ENCODE measurements at regions not wholly inside any gene's neighbourhood (a gene's known extent, or its start where the extent isn't known, plus 50 kb on each side); places are given as distances from the start of the nearest gene placed in this dataset.

DNA sequence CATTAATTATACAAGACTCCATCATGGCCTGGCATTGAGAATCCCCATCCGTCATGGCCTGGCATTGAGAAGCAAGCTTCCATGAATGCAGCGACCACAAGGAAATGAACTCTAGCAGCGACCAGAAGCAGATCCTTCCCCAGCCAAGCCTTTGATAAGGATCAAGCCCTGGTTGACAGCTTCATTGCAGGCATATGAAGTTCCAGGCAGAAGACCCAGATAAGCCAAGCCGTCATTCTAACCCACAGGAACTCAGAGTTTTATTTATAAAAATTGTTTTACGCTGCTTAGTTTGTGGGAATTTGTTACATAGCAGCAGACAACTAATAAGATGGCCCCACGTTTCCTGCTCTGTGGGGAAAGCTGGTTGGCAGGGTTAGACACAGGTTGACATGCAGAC, 642.3 kb downstream of the GATA3 start:
- H3K4me3 ChIP-seq (ENCODE audit: low read depth, low read length), result no peak overlapping the region
- TF ChIP-seq, protein P1, sequence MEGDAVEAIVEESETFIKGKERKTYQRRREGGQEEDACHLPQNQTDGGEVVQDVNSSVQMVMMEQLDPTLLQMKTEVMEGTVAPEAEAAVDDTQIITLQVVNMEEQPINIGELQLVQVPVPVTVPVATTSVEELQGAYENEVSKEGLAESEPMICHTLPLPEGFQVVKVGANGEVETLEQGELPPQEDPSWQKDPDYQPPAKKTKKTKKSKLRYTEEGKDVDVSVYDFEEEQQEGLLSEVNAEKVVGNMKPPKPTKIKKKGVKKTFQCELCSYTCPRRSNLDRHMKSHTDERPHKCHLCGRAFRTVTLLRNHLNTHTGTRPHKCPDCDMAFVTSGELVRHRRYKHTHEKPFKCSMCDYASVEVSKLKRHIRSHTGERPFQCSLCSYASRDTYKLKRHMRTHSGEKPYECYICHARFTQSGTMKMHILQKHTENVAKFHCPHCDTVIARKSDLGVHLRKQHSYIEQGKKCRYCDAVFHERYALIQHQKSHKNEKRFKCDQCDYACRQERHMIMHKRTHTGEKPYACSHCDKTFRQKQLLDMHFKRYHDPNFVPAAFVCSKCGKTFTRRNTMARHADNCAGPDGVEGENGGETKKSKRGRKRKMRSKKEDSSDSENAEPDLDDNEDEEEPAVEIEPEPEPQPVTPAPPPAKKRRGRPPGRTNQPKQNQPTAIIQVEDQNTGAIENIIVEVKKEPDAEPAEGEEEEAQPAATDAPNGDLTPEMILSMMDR (IDR thresholded peaks at IDR 0.05; ENCODE audit: borderline replicate concordance, insufficient read depth, low read depth, low read length), result no peak

DNA sequence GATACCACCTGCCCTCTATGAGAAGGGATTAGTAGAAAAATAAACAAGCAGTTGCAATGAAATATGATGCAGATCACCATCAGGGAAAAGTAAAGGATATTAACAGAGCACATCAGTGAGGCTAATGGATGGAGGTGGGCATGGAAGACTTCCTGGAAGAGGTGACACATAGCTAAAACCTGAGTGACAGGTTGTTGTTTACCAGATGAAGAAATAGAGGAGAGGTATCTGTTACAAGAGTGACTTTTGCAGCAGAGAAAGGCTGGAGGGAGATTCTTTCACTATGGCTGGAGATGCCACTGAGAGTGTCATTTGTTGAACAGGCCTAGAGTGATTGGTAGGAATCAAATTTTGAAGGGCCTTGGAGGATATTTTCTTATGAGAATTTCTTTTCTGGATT, 646.2 kb downstream of the GATA3 start:
- TF ChIP-seq, protein P1 (IDR thresholded peaks at IDR 0.05; ENCODE audit: borderline replicate concordance, insufficient read depth, low read depth, low read length), result no peak
- no peak overlapping the region for H3K4me3 ChIP-seq (ENCODE audit: low read depth, low read length)

DNA sequence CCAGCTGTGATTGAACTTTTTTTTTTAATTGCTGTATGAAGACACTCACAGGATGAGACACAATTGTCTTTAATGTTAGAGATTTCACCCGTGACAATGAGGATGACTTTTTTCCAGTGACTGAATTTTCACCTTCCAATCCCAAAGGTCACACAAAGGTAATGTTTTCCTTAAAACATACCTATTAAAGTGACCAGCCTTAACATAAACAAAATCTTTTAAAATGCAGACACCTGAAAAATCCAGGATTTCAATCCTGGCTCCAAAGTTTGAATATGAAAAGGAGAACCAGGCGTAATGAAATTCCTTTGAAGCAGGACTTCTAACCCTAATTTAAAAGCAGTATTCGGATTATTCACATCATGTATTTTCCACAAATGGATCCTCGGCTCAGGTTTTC, 647.7 kb downstream of the GATA3 start:
- H3K4me3 ChIP-seq (ENCODE audit: low read depth, low read length), result no peak overlapping the region
- TF ChIP-seq, protein P1 (IDR thresholded peaks at IDR 0.05; ENCODE audit: borderline replicate concordance, insufficient read depth, low read depth, low read length), result no peak

DNA sequence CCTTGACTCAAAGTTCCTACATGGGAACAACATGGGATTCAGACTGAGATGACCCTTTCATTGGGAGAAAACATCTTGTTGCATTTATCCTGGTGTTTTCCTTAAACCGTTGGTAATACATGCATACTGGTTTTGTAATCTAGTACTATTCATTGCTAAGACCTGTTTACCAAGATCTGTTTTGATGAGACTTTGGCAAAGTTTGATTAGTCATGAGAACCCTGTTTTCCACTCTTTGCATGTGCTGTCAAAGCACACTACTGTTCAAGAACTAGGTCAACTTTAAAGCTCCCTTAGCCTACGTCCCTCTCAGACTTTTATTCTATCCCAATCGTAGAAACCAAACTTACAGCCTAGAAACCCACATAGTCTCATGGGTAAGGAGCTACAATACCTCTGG, 650.9 kb downstream of the GATA3 start:
- TF ChIP-seq, protein P1 (IDR thresholded peaks at IDR 0.05; ENCODE audit: borderline replicate concordance, insufficient read depth, low read depth, low read length), result no peak
- no peak overlapping the region for H3K4me3 ChIP-seq (ENCODE audit: low read depth, low read length)

DNA sequence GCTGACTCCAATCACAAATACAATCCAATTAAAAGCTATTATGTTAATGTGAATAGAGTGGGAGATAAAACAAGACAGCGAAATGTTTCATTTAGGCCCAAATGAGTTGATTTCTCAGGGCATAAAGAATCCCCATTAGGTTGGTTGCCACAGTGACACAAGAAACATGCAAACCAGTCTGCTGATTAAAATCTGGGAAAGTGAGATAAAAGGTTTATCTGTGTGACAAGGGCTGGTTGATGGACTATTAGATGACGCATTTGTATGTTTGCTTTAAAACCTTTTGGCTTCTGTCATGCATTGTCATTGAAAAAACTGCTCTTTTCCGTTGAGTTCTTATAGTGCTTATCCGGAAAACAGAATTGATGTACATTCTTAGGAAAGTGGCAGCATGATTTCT, 658.2 kb downstream of the GATA3 start:
- TF ChIP-seq, protein P1 (IDR thresholded peaks at IDR 0.05; ENCODE audit: borderline replicate concordance, insufficient read depth, low read depth, low read length), result no peak
- H3K4me3 ChIP-seq (ENCODE audit: low read depth, low read length), result no peak overlapping the region

DNA sequence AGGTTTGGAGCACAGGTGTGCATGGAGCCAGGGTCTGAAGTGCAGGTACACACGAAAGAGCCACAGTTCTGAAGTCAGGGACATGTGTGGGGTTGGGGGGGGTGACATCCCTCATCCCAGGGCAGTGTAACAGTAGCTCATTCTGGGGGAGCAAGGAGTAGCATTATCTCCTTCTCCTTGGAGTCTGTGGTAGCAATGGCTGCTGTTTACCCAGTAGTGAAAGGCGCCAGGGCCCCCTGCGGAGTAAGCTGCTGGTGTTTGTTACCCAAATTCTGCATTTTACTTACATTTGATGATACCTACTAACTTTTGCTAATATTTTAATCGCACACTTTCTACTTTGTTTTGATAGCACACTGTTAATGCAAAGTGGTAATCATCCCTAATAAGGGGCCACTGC, 665.5 kb downstream of the GATA3 start:
- TF ChIP-seq, protein P1 (IDR thresholded peaks at IDR 0.05; ENCODE audit: borderline replicate concordance, insufficient read depth, low read depth, low read length), result no peak
- H3K4me3 ChIP-seq (ENCODE audit: low read depth, low read length), result no peak overlapping the region

DNA sequence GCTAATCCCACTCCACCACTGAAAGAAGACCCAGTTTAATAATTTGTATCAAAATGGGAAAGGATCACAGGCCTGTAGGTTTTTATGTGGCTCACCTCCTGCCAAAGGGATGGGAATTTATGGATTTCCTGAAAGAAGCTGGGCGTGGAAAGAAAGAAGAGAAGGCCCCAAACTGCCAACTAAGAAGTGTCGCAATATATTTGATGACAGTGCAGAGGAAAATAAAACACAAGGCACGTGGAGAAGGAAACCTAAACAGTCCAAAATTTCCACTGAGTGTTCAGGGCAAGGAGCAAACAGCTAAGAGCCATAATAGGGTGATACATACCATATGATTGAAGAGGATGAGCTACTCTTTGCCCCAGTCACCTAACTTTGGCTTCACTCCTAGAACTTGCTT, 667.2 kb downstream of the GATA3 start:
- TF ChIP-seq, protein P1 (IDR thresholded peaks at IDR 0.05; ENCODE audit: borderline replicate concordance, insufficient read depth, low read depth, low read length), result no peak
- H3K4me3 ChIP-seq (ENCODE audit: low read depth, low read length), result no peak overlapping the region

All from GM12875 (cell line).